HG03135 (cell line): ENCODE measurements at regions not wholly inside any gene's neighbourhood (a gene's known extent, or its start where the extent isn't known, plus 50 kb on each side); places are given as distances from the start of the nearest gene placed in this dataset.

ENCODE experiments used
- ATAC-seq: cut with Tn5 transposase; IDR thresholded peaks from one replicate; pipeline ENCODE4 v1.9.1; 2021; ENCODE audit warnings: mild to moderate bottlenecking, moderate library complexity; ENCODE audit not compliant: unreplicated experiment

DNA sequence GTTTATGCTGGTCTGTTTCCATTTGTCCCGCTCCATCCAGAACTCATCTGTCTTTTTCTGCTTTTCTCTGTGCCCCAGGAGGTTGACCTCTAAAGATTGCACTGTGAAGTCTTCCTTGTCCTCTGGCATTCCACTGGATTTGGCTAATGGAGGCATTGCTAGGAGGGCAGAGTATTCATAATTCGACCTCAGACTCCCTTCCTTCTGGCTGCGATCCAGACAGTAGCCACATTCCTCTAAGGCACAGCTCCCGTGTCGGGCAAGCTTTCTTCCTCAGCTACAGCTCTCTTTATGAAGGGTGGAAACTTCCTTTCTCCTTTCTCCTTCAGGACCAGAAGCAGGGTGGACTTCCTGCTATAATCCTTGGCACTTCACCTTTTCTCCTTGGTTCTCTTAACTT is 175.9 kb downstream of the BAMBI start:
- ATAC-seq = no peak

DNA sequence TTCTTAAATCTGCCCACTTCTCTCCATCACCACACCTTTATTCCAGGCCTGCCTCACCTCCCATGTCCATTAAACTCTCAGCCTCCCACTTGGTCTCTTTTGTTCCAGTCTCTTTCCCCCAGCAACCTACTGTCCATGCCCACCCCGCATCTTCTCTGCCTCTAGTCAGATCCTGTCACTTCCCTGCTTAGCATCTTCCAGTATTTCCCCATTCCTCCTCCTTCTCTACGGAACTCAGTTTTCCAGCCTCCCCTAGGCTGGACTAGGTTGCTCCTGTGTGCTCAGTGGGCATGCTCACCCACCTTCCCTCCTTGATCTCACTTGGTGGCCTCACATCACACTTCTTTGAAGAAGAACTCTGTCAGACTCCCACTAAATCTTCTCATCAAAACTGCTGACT is 179.8 kb downstream of the BAMBI start:
- no peak for ATAC-seq

DNA sequence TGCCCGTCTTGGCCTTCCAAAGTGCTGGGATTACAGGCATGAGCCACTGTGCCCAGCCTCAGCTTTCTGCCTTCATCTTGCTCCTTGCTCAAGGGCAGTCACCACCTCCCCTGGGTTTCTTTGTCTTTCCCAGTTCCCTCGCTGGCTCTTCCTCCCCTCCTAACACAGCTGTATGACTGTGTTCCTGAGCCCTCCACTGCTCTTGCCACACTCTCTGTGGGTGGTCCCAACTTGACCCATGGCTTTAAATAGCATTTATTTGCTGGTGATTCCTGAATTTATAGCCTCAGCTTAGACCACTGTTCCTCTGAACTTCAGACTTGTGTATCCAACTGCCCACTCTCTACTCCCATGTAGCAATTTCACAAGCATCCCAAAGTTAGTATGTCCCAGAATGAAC is 181.3 kb downstream of the BAMBI start:
- ATAC-seq = no peak

DNA sequence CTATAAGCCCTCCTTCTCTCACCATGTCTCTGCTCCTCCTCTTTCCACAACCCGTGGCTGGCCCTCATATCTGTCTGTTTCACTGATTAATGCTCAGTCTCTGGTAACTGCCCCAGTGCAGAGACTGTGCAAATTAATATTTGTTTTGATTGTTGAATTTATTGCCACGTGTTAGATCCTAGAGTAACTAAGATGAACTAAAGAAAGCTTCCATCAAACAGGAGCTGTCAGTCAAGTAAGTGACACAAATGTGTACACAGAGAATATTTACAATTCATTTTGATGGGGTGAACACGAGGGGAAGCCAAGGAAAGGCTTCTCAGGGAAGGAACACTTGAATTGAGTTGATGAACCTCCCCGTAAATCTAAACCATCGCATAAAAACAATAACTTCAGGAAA is 182.5 kb downstream of the BAMBI start:
- no peak for ATAC-seq

DNA sequence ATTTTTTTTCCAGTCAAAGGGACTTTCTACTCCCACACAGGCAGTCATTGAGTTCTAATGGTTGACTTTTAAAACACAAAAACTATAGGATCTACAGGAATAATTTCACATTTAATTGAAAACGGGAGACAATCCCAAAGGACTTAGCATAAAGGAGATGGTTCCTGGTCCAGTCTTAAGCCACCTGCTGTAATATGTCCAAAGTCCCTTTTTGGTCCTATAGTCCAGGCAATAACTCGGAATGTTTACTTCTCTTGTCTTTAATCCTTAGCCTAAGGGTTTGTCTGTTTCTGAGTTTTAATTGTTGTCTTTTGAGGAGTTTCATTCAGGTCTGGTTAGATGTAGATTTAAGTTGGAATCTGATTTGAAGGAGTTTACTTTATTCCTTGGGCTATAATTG is 184.9 kb downstream of the BAMBI start:
- ATAC-seq = no peak

DNA sequence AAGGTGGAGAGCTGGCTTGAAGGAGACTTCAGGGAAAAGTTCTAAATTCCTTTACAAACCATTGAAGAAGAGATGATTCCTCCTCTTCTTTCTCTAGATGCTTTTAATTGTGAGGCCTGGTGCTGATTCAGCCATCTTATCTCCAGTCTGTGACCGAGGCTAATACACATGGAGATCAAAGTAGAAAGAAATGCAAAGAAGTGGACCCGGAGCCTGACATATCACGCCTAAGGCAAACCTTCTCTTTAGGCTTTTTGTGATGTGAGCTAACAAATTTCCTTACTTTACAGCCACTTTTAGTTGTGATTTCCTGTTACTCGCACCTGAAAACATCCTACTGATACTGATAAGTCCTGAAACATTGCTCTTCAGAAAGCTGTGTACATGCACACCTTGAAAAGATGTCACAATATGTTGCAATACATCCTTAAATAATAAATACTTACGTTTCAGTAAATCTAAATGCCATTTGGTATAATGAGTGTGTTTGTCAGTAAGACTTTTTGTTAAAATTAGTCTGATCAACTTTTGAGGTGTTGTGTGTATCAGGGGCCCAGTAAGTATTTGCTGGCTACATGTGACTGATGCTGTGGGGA is 192.4 kb downstream of the BAMBI start:
- no peak for ATAC-seq

DNA sequence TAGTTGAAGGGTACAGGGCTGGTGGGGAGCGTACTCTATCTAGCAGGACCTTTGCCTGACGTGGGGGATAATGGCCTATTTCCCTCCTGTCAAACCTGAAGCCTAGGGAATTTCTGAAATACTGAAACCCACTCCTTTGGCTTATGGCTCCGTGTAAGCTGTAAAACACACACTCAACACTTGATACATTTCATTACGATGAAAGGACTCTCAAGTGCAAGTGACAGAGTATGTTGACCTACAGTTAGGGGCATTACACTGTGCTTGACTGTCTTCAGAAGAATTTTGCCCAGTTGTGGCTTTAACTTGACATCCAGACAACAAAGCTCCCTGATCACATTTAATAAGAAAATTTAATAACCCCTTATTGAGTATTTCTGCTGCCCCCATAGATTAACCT is 194.3 kb downstream of the BAMBI start:
- ATAC-seq = no peak

DNA sequence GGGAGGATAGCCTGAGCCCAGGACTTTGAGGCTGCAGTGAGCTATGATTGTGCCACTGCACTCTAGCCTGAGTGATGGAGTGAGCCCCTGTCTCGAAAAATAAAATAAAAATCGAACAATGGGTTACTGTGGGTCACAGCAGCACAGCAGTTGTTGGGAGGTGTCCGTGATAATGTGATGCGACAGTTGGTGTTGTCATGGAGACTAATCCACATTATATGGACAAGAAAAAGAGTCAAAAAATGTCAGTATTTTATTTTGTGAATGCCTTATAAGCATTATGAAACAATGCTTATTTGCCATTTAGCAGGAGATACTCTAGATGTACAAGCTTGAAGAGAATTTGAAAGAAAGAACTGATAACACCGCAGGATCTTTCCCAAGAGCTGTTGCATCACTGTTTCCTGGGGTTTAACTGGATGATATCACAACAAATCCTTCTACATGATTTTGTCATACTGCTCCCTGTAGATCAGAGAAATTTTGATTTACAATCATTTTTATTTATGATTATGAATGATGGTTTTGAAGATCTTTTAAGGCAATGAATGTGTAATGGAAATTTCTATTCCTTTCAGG is 195.4 kb downstream of the BAMBI start:
- no peak for ATAC-seq

DNA sequence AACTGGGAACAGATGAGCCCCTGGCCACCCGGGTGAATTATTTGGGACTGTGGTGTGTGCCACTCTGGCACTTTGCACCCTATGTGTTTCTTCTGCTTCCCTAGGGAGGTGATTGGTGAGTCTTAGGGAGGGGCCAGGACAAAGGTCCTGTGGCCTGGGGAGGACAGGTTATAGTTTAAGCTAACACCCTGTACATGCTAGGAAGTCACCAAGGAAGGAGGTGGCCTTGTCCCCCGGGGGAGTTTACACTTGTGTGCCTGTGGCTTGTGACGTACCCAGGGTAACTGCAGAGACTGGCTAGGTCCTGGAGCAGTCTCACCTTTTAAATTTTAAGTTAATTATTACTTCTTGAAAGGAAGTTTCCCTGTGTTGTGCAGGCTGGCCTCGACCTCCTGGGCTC is 196.2 kb downstream of the BAMBI start:
- peak; percentile 75 for ATAC-seq

DNA sequence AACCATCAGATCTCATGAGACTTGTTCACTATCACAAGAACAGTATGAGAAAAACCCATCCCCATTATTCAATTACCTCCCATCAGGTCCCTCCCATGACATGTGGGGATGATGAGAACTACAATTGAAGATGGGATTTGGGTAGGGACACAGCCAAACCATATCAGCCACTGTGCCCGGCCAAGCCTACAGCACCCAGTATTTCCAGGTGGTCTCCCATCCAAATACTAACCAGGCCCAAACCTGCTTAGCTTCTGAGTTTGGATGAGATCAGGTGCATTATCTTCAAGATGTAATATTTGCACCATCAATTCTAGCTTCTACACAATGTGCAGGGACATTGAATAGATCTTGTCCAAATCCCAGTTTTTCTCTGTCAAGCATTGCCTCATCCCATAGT is 196.9 kb downstream of the BAMBI start:
- no peak for ATAC-seq

DNA sequence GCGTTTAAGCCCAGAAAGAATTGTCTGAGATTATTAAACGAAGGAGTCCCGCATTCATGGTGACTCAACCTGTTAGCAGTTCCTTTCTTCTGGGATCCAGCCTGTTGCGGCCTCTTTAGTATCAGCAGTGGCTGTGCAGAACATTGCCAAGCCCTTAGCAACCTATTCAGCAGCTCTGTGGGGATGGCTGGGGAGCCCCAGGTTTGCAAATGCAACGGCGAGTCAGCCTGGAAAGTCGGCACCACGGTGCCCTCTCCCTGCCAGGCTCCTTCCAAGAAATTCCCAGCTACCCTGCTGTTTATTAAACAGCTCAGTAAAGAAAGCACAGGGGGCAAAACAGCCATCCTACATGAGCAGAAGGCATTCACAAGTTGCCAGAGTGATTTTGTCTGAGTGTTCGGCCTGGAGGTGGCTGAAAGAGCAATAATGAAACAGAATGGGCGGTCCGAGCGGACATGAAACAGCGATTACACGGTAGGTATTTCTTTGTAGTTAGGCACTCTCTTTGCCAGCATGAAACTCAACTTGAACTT is 198.3 kb downstream of the BAMBI start:
- ATAC-seq = no peak

DNA sequence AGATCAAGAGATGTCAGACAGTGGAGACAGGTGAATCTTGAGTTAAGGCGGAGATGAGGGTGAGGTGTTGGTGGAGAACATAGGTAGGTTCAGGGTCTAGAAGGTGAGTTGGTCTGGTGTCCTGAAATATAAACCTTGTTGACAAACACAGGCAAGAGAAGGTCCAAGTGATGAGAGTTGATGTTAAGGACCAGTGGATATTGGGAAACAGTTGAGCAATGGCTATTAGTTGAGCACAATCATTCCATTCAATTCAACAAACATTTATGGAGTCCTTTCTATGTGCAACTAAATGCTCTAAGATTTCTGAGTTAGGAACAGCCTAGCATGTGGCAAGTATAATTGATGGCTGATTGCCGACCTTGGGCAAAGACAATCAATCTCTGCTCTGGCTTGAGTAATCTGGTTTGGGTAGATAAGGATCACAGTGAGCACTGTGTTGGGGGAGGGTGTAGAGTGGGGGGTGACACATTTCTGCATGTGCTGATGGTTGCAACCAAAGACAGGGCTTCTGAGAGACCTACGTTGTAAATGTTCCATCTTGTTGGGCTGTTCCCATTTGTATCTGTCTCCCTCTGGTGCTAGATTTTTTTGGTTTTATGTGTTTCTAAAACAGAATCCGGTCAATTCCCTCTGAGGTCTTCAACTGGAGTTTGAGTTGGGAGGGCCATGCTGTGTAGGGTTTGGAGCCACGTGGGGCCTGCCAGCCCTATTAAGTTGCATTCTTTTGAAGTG is 201.1 kb downstream of the BAMBI start:
- no peak for ATAC-seq

DNA sequence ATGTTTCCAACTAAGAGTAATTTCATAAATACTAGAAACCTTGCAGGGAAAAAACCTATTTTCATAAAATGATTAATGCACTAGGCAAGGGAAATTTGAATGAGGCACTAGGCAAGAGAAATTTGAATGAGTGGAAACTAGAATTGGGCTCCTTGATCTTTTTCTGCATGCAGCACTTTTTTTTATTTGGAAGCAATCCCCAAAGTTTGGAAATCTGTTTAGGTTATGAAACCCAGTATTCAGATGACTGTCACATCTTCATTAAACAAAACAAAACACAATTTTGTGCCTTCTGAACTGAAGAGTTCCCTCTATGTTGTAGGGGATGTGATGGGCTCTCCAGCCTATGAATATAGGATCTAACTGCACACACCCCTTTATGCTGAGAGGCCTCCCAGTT is 201.9 kb downstream of the BAMBI start:
- no peak for ATAC-seq

DNA sequence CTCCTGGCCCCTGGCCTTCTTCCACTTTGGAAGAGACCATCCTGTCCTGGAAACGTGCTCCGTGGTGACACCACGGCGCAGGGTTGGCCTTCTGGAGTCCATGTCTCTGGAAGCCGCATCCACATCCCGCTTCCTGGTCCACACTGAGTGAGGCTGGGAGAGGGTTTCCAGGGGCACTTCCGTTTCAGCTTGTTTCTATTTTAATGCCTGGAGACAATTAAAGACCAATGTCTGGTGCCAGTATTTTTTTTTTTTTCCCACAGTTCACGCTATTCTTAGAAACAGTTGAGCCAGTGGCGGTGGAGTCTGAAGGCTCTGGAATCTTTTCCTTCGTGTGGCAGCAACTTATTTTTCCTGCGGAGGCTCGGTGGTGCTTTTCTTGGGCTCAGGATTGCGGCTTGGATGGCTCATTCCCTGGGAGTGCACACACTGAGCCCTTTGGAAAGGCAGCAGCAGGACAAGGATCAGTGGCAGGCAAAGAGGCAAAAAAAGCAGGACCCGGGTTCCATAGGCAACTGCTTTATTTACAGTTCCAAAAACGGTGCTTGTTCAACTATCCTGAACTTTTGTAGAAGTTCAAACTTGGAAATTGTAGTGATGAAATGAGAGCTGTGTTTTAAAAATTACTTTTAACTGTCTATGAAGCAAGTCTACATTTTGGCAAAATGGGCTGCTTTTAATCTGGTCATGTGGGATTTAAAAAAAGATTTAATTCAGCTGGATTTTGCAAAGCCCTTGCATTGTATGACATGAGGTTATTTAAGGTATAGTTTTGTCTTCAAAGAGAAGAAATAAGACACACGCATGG is 202.8 kb downstream of the BAMBI start:
- no peak for ATAC-seq

DNA sequence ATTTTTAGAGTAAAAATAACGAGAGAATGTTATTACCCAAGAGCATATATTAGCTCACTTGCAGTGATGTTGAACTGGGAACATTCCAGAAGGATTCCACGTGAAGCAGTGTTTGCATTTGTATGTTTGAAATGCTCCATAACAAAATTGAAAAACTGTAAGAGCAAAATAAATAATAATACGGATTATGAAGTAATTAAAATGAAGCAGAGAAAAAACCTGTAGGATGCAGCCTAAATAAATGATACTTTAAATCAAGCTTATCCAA is 203.3 kb downstream of the BAMBI start:
- ATAC-seq = no peak

DNA sequence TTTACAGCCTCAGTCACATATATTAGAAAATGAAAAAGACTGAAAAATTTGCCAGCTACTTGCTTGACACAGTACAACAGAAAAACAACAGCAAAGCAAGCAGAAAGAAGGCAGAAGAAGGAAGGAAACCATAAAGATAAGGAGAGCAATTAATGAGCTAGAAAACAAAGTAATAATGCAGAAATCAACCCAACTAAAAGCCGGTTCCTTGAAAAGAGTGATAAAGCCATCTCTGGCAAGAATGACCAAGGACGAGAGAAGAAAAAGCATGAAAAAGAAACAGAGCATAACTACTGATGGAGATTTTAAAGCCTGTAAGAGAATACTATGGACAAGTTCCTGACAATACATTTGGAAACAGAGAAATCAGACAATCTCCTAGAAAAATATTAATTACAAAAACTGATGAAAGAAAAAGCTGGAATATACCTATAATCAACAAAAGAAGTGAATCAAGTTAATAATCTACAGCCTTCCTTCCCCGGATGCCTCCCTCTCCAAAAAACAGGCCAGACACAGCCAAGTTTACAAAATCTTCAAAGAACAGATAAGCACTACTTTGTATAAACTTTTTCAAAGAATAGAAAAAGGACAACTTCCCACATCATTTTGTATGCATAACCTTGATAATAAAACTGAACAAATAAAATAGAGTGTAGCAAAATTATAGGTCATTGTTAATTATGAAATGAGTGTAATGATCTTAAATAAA is 204.0 kb downstream of the BAMBI start:
- ATAC-seq = no peak

DNA sequence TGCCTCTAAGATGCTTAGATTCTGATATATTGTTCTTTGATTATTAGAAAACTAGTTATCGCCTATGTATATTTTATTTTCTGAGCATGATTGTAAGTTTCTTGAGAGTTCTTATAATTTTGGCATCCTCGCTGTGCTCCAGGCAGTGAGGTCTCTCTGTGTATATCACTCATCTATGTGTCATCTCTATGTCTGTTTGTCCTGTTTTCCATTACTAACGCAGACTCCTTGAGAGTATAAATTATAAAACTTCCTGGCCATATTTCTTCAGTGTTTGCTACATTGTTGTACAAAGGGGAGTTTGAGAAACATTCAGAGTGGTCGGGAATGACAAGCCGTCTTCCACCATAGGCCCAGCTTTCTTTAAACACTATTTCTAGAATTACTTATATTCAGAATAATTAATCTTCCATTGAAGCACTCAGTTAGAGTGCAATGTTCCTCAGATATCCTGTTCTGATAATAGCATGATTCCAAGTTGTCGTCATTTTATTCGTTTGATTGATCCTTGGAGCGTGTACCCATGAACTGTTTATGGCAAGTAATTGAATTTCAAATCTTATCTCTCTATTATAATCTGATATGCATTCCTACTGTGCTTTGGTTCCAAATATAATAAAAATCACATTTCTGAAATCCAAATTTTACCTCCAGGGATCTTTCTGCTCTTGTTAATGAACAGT is 206.6 kb downstream of the BAMBI start:
- ATAC-seq = no peak

DNA sequence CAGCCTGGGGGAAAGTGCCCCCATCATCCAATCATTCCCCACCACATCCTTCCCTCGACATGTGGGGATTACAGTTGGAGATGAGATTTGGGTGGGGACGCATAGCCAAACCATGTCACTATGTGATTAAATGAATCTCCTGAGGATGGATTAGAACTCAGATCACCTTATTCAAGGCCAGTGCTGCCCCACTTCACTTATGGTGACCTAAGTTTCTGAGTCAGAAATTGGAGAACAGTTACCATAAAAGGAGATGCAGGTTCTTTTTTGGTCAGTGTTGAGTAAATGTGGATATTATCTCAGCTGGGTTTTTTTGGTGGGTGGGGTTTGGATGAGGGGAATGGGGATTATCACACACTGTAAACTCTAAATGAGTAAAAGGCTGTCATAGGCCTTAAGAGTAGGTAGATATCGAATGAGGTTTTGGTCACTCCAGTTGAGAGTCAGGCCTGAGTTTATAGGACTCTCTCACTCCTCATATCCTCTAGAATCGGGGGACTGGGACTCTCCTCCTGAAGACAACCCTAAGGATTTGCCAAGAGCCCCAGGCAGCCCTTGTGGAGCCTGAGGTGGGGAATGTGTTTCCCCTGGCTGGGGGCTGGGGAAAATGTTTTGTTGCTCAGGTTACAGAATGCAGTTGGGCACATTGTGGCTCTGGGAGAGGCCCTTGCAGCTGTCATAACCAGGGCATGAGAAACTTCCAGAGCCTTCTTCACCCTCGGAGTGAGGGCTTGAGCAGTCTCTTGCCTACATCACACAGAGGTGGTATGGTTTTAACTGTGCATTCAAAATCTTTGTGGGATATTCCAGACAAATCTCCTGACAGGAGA is 213.0 kb downstream of the BAMBI start:
- no peak for ATAC-seq

DNA sequence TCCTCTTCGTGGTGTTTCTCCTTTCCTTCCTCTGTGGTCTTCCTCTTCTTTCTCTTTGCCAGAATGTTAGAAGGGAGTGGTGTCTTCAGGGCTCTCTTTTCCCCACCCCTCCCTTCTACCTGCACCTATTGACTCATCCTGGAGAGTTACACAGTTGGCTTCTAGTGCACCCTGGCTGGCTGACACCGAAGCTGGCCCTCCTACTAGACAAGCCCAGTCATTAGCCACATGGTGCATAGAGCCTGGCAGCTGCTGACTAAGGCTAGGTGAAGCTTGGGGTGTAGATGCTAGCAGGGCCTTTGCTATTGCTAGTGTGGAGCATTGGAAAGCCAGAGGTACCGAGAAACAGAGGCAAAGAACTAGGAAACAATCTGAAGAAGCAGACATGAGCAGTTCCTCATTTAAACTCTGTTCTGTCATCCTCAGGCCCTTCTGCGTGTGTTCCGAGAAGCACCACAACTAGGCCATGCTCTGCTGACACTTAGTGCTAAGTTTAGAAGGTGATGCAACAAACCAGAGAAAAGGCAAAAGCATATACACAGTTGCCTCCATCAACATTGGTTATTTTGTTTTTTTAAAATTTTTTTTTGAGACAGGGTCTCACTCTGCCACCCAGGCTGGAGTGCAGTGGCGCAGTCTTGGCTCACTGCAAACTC is 213.9 kb downstream of the BAMBI start:
- ATAC-seq = no peak
